SJCRH30 (cell line): ENCODE measurements at regions not wholly inside any gene's neighbourhood (a gene's known extent, or its start where the extent isn't known, plus 50 kb on each side); places are given as distances from the start of the nearest gene placed in this dataset.

ENCODE experiments used
- DNase-seq, 2 experiments: peaks; one replicate each; pipeline ENCODE4 v3.0.0-alpha.2; 2015 to 2020
- H3K27ac ChIP-seq: fragments of 250-450 bp; sonication (Bioruptor Pico); 2 replicates; pipeline ENCODE4 v1.5.1; 2020; ENCODE audit warnings: mild to moderate bottlenecking, moderate library complexity
- H3K27me3 ChIP-seq: fragments of 250-450 bp; sonication (Bioruptor Pico); 2 replicates; pipeline ENCODE4 v1.5.1; 2020; ENCODE audit warnings: mild to moderate bottlenecking, moderate library complexity
- H3K36me3 ChIP-seq: fragments of 250-450 bp; sonication (Bioruptor Pico); 2 replicates; pipeline ENCODE4 v1.5.1; 2020; ENCODE audit warnings: mild to moderate bottlenecking, moderate library complexity
- H3K4me1 ChIP-seq: fragments of 250-450 bp; sonication (Bioruptor Pico); 2 replicates; pipeline ENCODE4 v1.5.1; 2020; ENCODE audit warnings: mild to moderate bottlenecking, moderate library complexity
- H3K4me3 ChIP-seq: fragments of 250-450 bp; sonication (Bioruptor Pico); 2 replicates; pipeline ENCODE4 v1.5.1; 2020; ENCODE audit warnings: mild to moderate bottlenecking, moderate library complexity
- H3K9me3 ChIP-seq: fragments of 250-450 bp; sonication (Bioruptor Pico); replicated peaks from 2 replicates; pipeline ENCODE4 v1.5.1; 2020; ENCODE audit warnings: mild to moderate bottlenecking, moderate library complexity

- H3K27ac ChIP-seq = no peak overlapping the region
- no peaks in the 10 kb centered on the region for H3K9me3 ChIP-seq
- no peak for DNase-seq
- no peaks in the 10 kb centered on the region for H3K36me3 ChIP-seq
- no peak overlapping the region for H3K4me3 ChIP-seq
- H3K27me3 ChIP-seq = no peaks in the 10 kb centered on the region
- H3K4me1 ChIP-seq = no peaks in the 10 kb centered on the region
Measured at GRCh38 chr12:74801625-74802024, 264.0 kb downstream of the ATXN7L3B start.

GRCh38 chr12:74816398-74817175, 279.0 kb downstream of the ATXN7L3B start:
- H3K27ac ChIP-seq = no peak overlapping the region
- no peak overlapping the region for H3K4me3 ChIP-seq
- H3K9me3 ChIP-seq = no peaks in the 10 kb centered on the region; the same call in 1 of the 2 replicates
- H3K27me3 ChIP-seq = no peaks in the 10 kb centered on the region
- no peaks in the 10 kb centered on the region for H3K4me1 ChIP-seq
- DNase-seq = peak in 1 of 2 experiments; percentile 2
- H3K36me3 ChIP-seq = no peaks in the 10 kb centered on the region

- Histone ChIP-seq H3K36me3 (no peaks in the 10 kb centered on the region), H3K9me3 (no peaks in the 10 kb centered on the region; the same call in 1 of the 2 replicates), H3K4me3 (no peak overlapping the region), H3K27ac (no peak overlapping the region), H3K27me3 (no peaks in the 10 kb centered on the region), H3K4me1 (no peaks in the 10 kb centered on the region)
- DNase-seq = no peak
Measured at GRCh38 chr12:74817499-74817898, 279.9 kb downstream of the ATXN7L3B start.

GRCh38 chr12:74818412-74818811, 280.8 kb downstream of the ATXN7L3B start:
- H3K4me1 ChIP-seq = no peaks in the 10 kb centered on the region
- no peak for DNase-seq

GRCh38 chr12:74820324-74820723, 282.7 kb downstream of the ATXN7L3B start:
- no peak overlapping the region for H3K4me3 ChIP-seq
- no peaks in the 10 kb centered on the region for H3K4me1 ChIP-seq
- H3K27ac ChIP-seq = no peak overlapping the region
- H3K36me3 ChIP-seq = no peaks in the 10 kb centered on the region
- no peaks in the 10 kb centered on the region for H3K27me3 ChIP-seq
- H3K9me3 ChIP-seq = no peaks in the 10 kb centered on the region; the same call in 1 of the 2 replicates
- no peak for DNase-seq

More at GRCh38 chr12:74818412-74818811, 280.8 kb downstream of the ATXN7L3B start:
- Histone ChIP-seq H3K9me3 (no peaks in the 10 kb centered on the region; the same call in 1 of the 2 replicates), H3K27ac (no peak overlapping the region), H3K4me3 (no peak overlapping the region), H3K27me3 (no peaks in the 10 kb centered on the region), H3K36me3 (no peaks in the 10 kb centered on the region)

- Histone ChIP-seq H3K27ac (no peak overlapping the region), H3K4me3 (no peak overlapping the region), H3K27me3 (no peaks in the 10 kb centered on the region), H3K36me3 (no peaks in the 10 kb centered on the region), H3K4me1 (no peaks in the 10 kb centered on the region), H3K9me3 (no peaks in the 10 kb centered on the region)
- no peak for DNase-seq
Measured at GRCh38 chr12:74836567-74836966, 298.9 kb downstream of the ATXN7L3B start.

GRCh38 chr12:74846116-74846515, 308.5 kb downstream of the ATXN7L3B start:
- Histone ChIP-seq H3K27me3 (no peaks in the 10 kb centered on the region), H3K4me3 (no peak overlapping the region), H3K36me3 (no peaks in the 10 kb centered on the region), H3K9me3 (no peaks in the 10 kb centered on the region), H3K27ac (no peak overlapping the region), H3K4me1 (no peaks in the 10 kb centered on the region; the same call in 1 of the 2 replicates)
- DNase-seq = no peak

- Histone ChIP-seq H3K9me3 (no peaks in the 10 kb centered on the region), H3K4me3 (no peak overlapping the region), H3K27me3 (no peaks in the 10 kb centered on the region), H3K36me3 (no peaks in the 10 kb centered on the region), H3K4me1 (no peaks in the 10 kb centered on the region; the same call in 1 of the 2 replicates), H3K27ac (no peak overlapping the region)
- no peak for DNase-seq
Measured at GRCh38 chr12:74847169-74847568, 309.5 kb downstream of the ATXN7L3B start.

GRCh38 chr12:74848006-74848405, 310.4 kb downstream of the ATXN7L3B start:
- Histone ChIP-seq H3K27me3 (no peaks in the 10 kb centered on the region), H3K4me3 (no peak overlapping the region), H3K27ac (no peak overlapping the region), H3K4me1 (no peaks in the 10 kb centered on the region; the same call in 1 of the 2 replicates), H3K36me3 (no peaks in the 10 kb centered on the region), H3K9me3 (no peaks in the 10 kb centered on the region)
- DNase-seq = no peak

- H3K27me3 ChIP-seq = no peaks in the 10 kb centered on the region
- H3K27ac ChIP-seq = no peak overlapping the region
- no peak overlapping the region for H3K4me3 ChIP-seq
- H3K36me3 ChIP-seq = no peaks in the 10 kb centered on the region
- DNase-seq = no peak
- no peaks in the 10 kb centered on the region for H3K9me3 ChIP-seq
- H3K4me1 ChIP-seq = no peaks in the 10 kb centered on the region; the same call in 1 of the 2 replicates
Measured at GRCh38 chr12:74849801-74850200, 312.2 kb downstream of the ATXN7L3B start.

- no peak for DNase-seq
- Histone ChIP-seq H3K4me1 (no peaks in the 10 kb centered on the region), H3K27ac (no peak overlapping the region)
Measured at GRCh38 chr12:74871817-74872216, 334.2 kb downstream of the ATXN7L3B start.

GRCh38 chr12:74885775-74886174, 323.9 kb downstream of the KCNC2 start:
- no peak overlapping the region for H3K27ac ChIP-seq
- no peaks in the 10 kb centered on the region for H3K27me3 ChIP-seq
- H3K36me3 ChIP-seq = no peaks in the 10 kb centered on the region
- DNase-seq = no peak
- H3K4me3 ChIP-seq = no peak overlapping the region
- no peaks in the 10 kb centered on the region for H3K9me3 ChIP-seq
- H3K4me1 ChIP-seq = peaks cover 14% of the 10 kb centered on the region

More at GRCh38 chr12:74871817-74872216, 334.2 kb downstream of the ATXN7L3B start:
- Histone ChIP-seq H3K4me3 (no peak overlapping the region), H3K36me3 (no peaks in the 10 kb centered on the region), H3K9me3 (no peaks in the 10 kb centered on the region), H3K27me3 (no peaks in the 10 kb centered on the region)

- peak overlapping the region; percentile 16; the same call in 1 of the 2 replicates for H3K27ac ChIP-seq
Measured at GRCh38 chr12:74889073-74889472, 320.6 kb downstream of the KCNC2 start.

GRCh38 chr12:74889563-74890236, 319.9 kb downstream of the KCNC2 start:
- peak overlapping the region; percentile 16 for H3K27ac ChIP-seq
- peaks cover 26% of the 10 kb centered on the region for H3K4me1 ChIP-seq
- H3K4me3 ChIP-seq = peak overlapping the region; percentile 3; the same call in 1 of the 2 replicates
- no peaks in the 10 kb centered on the region for H3K27me3 ChIP-seq
- no peaks in the 10 kb centered on the region for H3K36me3 ChIP-seq
- peak in 1 of 2 experiments; percentile 2 for DNase-seq
- H3K9me3 ChIP-seq = no peaks in the 10 kb centered on the region

More at GRCh38 chr12:74889073-74889472, 320.6 kb downstream of the KCNC2 start:
- DNase-seq = no peak
- Histone ChIP-seq H3K4me3 (no peak overlapping the region), H3K4me1 (peaks cover 26% of the 10 kb centered on the region), H3K36me3 (no peaks in the 10 kb centered on the region), H3K9me3 (no peaks in the 10 kb centered on the region), H3K27me3 (no peaks in the 10 kb centered on the region)

GRCh38 chr12:74890237-74890599, 319.4 kb downstream of the KCNC2 start:
- peaks cover 26% of the 10 kb centered on the region for H3K4me1 ChIP-seq
- no peaks in the 10 kb centered on the region for H3K36me3 ChIP-seq
- DNase-seq = peak; percentile 62 to 81
- H3K27ac ChIP-seq = peak overlapping the region; percentile 16
- H3K9me3 ChIP-seq = no peaks in the 10 kb centered on the region
- no peaks in the 10 kb centered on the region for H3K27me3 ChIP-seq
- H3K4me3 ChIP-seq = peak overlapping the region; percentile 3; the same call in 1 of the 2 replicates
